HCT116 (cell line): ENCODE measurements at regions not wholly inside any gene's neighbourhood (a gene's known extent, or its start where the extent isn't known, plus 50 kb on each side); places are given as distances from the start of the nearest gene placed in this dataset.

Experiments used
- ATAC-seq: fragments of 200-7000 bp; cut with Tn5 transposase; 2 replicates; pipeline ENCODE4 v1.9.1; 2020; ENCODE audit warnings: mild to moderate bottlenecking, moderate library complexity
- BruUV-seq: library from RNA; stranded (reverse); fragments of 400-500 nt; replicated peaks from 2 replicates; lab custom pipeline; 2021; lab: Mats Ljungman, UMichigan
- CTCF ChIA-PET: fragments of 300-600 bp; sonication (Branson Sonifier 250); formaldehyde crosslinking; loops from one replicate; lab custom pipeline; 2021; ENCODE audit warnings: antibody characterized with exemption; lab: Charles Lee
- POLR2A ChIA-PET: fragments of 300-600, 350-600 bp; sonication (Branson Sonifier 250); formaldehyde crosslinking; loops from one replicate; lab custom pipeline; 2021; ENCODE audit warnings: antibody characterized with exemption; lab: Charles Lee
- RAD21 ChIA-PET, 2 experiments: fragments of 300-600 bp; sonication (Branson Sonifier 250); formaldehyde crosslinking; loops; one replicate each; lab custom pipeline; 2023; ENCODE audit warnings: low total read pairs in 2 of 2; ENCODE audit not compliant: uncharacterized antibody in 2 of 2, unreplicated experiment in 2 of 2, low non-redundant PET in 1 of 2; lab: Charles Lee
- DNase-seq: peaks from one replicate; pipeline ENCODE4 v3.0.0-alpha.2; 2010; ENCODE audit warnings: low read depth, low spot score
- H2AFZ ChIP-seq: fragments of 200-600 bp; shearing (Covaris generic), sonication (generic); 2 replicates; pipeline ENCODE4 v1.6.1; 2017; ENCODE audit warnings: low read depth, mixed run types, mixed read lengths, antibody characterized with exemption, low read length; ENCODE audit not compliant: poor library complexity, severe bottlenecking
- H3K27ac ChIP-seq: 2 replicates; pipeline ENCODE4 v1.5.1; 2012; ENCODE audit warnings: low read depth, low read length
- H3K27me3 ChIP-seq: fragments of 200-600 bp; sonication (generic); 2 replicates; pipeline ENCODE4 v1.6.1; 2016; ENCODE audit warnings: mixed run types, low read length, mixed read lengths; ENCODE audit not compliant: insufficient read depth
- H3K36me3 ChIP-seq, 2 experiments: fragments of 200-500 bp in 1 of 2; fragments of 200-600 bp in 1 of 2; sonication (Bioruptor generic) in 1 of 2; sonication (generic) in 1 of 2; 2 replicates each; pipeline versions ENCODE4 v1.5.1 to v1.6.1; 2014 to 2016; ENCODE audit warnings: low read length in 2 of 2, inconsistent platforms in 1 of 2, mixed read lengths in 1 of 2, mixed run types in 1 of 2; ENCODE audit not compliant: insufficient read depth in 2 of 2, control insufficient read depth in 1 of 2
- H3K4me1 ChIP-seq, 2 experiments: fragments of 200-600 bp in 1 of 2; sonication (generic) in 1 of 2; 2 replicates each; pipeline versions ENCODE4 v1.5.1 to v1.6.1; 2012 to 2017; ENCODE audit warnings: low read length in 2 of 2, inconsistent platforms in 1 of 2, mild to moderate bottlenecking in 1 of 2, mixed read lengths in 1 of 2, mixed run types in 1 of 2, moderate library complexity in 1 of 2; ENCODE audit not compliant: insufficient read depth in 2 of 2, control insufficient read depth in 1 of 2
- H3K4me2 ChIP-seq: fragments of 200-600 bp; sonication (generic); 2 replicates; pipeline ENCODE4 v1.6.1; 2017; ENCODE audit warnings: mixed run types, low read length, mixed read lengths
- H3K4me3 ChIP-seq, 2 experiments: fragments of 200-600 bp in 1 of 2; sonication (generic) in 1 of 2; replicated peaks in 1 of 2; 2 replicates each; pipeline ENCODE4 v1.5.1; 2011 to 2016; ENCODE audit warnings: low read length in 2 of 2, control low read depth in 1 of 2, low read depth in 1 of 2, mild to moderate bottlenecking in 1 of 2, mixed read lengths in 1 of 2, mixed run types in 1 of 2
- H3K79me2 ChIP-seq: fragments of 200-600 bp; sonication (generic); 2 replicates; pipeline ENCODE4 v1.6.1; 2017; ENCODE audit warnings: mild to moderate bottlenecking, mixed run types, low read length, moderate library complexity, mixed read lengths; ENCODE audit not compliant: insufficient read depth
- H3K9ac ChIP-seq: fragments of 200-600 bp; sonication (generic); 2 replicates; pipeline ENCODE4 v1.6.1; 2016; ENCODE audit warnings: low read length, mixed read lengths
- H3K9me2 ChIP-seq: fragments of 200-600 bp; sonication (generic), shearing (Covaris generic); 2 replicates; pipeline ENCODE4 v1.6.1; 2017; ENCODE audit warnings: mixed run types, mild to moderate bottlenecking, moderate library complexity; ENCODE audit not compliant: insufficient read depth
- H3K9me3 ChIP-seq, 2 experiments: fragments of 200-500 bp in 1 of 2; fragments of 200-600 bp in 1 of 2; sonication (Bioruptor generic) in 1 of 2; sonication (generic) in 1 of 2; 2 replicates each; pipeline ENCODE4 v1.6.1; 2014 to 2017; ENCODE audit warnings: low read length in 2 of 2, mixed read lengths in 2 of 2, inconsistent platforms in 1 of 2, low read depth in 1 of 2, mild to moderate bottlenecking in 1 of 2, mixed run types in 1 of 2, moderate library complexity in 1 of 2; ENCODE audit not compliant: control insufficient read depth in 1 of 2, insufficient read depth in 1 of 2
- H4K20me1 ChIP-seq: fragments of 200-600 bp; sonication (generic), shearing (Covaris generic); 2 replicates; pipeline ENCODE4 v1.6.1; 2017; ENCODE audit warnings: mixed run types, mild to moderate bottlenecking, moderate library complexity; ENCODE audit not compliant: insufficient read depth
- CBX3 ChIP-seq: IDR thresholded peaks from 2 replicates; pipeline ENCODE4 v1.6.1; 2012; ENCODE audit warnings: low read depth
- CEBPB ChIP-seq: IDR thresholded peaks from 2 replicates; pipeline ENCODE4 v1.6.1; 2012; ENCODE audit warnings: low read depth
- ELF1 ChIP-seq: IDR thresholded peaks from 2 replicates; pipeline ENCODE4 v1.6.1; 2012; ENCODE audit warnings: low read depth, borderline replicate concordance
- EZH2 ChIP-seq: fragments of 200-600 bp; sonication (generic); IDR thresholded peaks from 2 replicates; pipeline ENCODE4 v1.6.1; 2017; ENCODE audit warnings: antibody characterized with exemption, mixed run types
- EZH2phosphoT487 ChIP-seq: fragments of 200-600 bp; IDR thresholded peaks from 2 replicates; pipeline ENCODE4 v1.6.1; 2018; ENCODE audit warnings: antibody characterized with exemption, borderline replicate concordance
- FOSL1 ChIP-seq: IDR thresholded peaks from 2 replicates; pipeline ENCODE4 v1.6.1; 2012; ENCODE audit warnings: low read depth
- JUND ChIP-seq: IDR thresholded peaks from 2 replicates; pipeline ENCODE4 v1.6.1; 2012
- POLR2A ChIP-seq: IDR thresholded peaks from 2 replicates; pipeline ENCODE4 v1.7.0; 2011; ENCODE audit warnings: borderline replicate concordance; ENCODE audit not compliant: insufficient read depth, insufficient read length; ENCODE audit errors: extremely low read depth
- POLR2AphosphoS5 ChIP-seq: IDR thresholded peaks from 2 replicates; pipeline ENCODE4 v1.6.1; 2011; ENCODE audit warnings: mild to moderate bottlenecking, low read depth, low read length, moderate library complexity
- RAD21 ChIP-seq: IDR thresholded peaks from 2 replicates; pipeline ENCODE4 v1.6.1; 2012; ENCODE audit warnings: low read depth, mild to moderate bottlenecking
- SIN3A ChIP-seq: IDR thresholded peaks from 2 replicates; pipeline ENCODE4 v1.6.1; 2012; ENCODE audit warnings: low read depth
- SP1 ChIP-seq: IDR thresholded peaks from 2 replicates; pipeline ENCODE4 v1.6.1; 2012; ENCODE audit warnings: low read depth
- SRF ChIP-seq: IDR thresholded peaks from 2 replicates; pipeline ENCODE4 v1.6.1; 2012; ENCODE audit warnings: low read depth
- TCF7L2 ChIP-seq: IDR thresholded peaks from 2 replicates; pipeline ENCODE4 v1.7.0; 2011; ENCODE audit warnings: borderline replicate concordance, inconsistent platforms; ENCODE audit not compliant: insufficient read depth, insufficient read length; ENCODE audit errors: extremely low read depth
- YY1 ChIP-seq: IDR thresholded peaks from 2 replicates; pipeline ENCODE4 v1.6.1; 2011; ENCODE audit warnings: low read length, low read depth, moderate library complexity, mild to moderate bottlenecking; ENCODE audit not compliant: insufficient replicate concordance; ENCODE audit errors: extremely low read depth
- ZBTB33 ChIP-seq: IDR thresholded peaks from 2 replicates; pipeline ENCODE4 v1.6.1; 2011; ENCODE audit warnings: mild to moderate bottlenecking, low read length, moderate library complexity; ENCODE audit not compliant: insufficient replicate concordance; ENCODE audit errors: extremely low read depth
- ZFX ChIP-seq: fragments of 450-650 bp; IDR thresholded peaks from 2 replicates; pipeline ENCODE4 v1.6.1; 2017
- ZNF274 ChIP-seq: fragments of 200-500 bp; sonication (Bioruptor generic); IDR thresholded peaks from 2 replicates; pipeline ENCODE4 v1.6.1; 2014; ENCODE audit warnings: mild to moderate bottlenecking, low read depth, low read length, inconsistent platforms
- intact Hi-C: fragments of 100-400 bp; cut with micrococcal nuclease; formaldehyde crosslinking; loops from 2 replicates; pipeline ENCODE4 v1.10.0; 2022
- TF ChIP-seq, protein P1 (sequence below), 3 experiments: fragments of 200-600 bp in 1 of 3; sonication (generic) in 1 of 3; IDR thresholded peaks in 2 of 3; conservative IDR thresholded peaks in 1 of 3; 2 replicates each; pipeline ENCODE4 v1.5.1; 2012 to 2017; ENCODE audit warnings: low read depth in 2 of 3, low read length in 2 of 3, antibody characterized with exemption in 1 of 3, borderline replicate concordance in 1 of 3, control low read depth in 1 of 3, mild to moderate bottlenecking in 1 of 3, mixed read lengths in 1 of 3, mixed run types in 1 of 3, moderate library complexity in 1 of 3; ENCODE audit not compliant: insufficient read depth in 1 of 3
- TF ChIP-seq, protein P2 (sequence below): IDR thresholded peaks from 2 replicates; pipeline ENCODE4 v1.6.1; 2012

- intact Hi-C loops, result no loop called here
- no peak overlapping the region for H3K4me2 ChIP-seq
- CTCF ChIA-PET, result no interaction called here
- RAD21 ChIA-PET, result no interaction called here
- DNase-seq (no peak), ATAC-seq (no peak)
- no peaks in the 10 kb centered on the region for H3K9me3 ChIP-seq
- H4K20me1 ChIP-seq, result no peaks in the 10 kb centered on the region
- peaks cover 0 to 5% of the 10 kb centered on the region in 2 experiments; a peak in 1 of 4 replicates for H3K4me1 ChIP-seq
- no peaks in the 10 kb centered on the region for H3K36me3 ChIP-seq
- no peak overlapping the region for H3K4me3 ChIP-seq
- TF ChIP-seq JUND (no peak), CEBPB (no peak), CBX3 (no peak), EZH2phosphoT487 (no peak), ZBTB33 (no peak), SRF (no peak), FOSL1 (no peak), ZFX (no peak), POLR2A (no peak), POLR2AphosphoS5 (no peak), ELF1 (no peak), TCF7L2 (no peak), SP1 (no peak), RAD21 (no peak), EZH2 (no peak), ZNF274 (no peak), SIN3A (no peak), YY1 (no peak)
- TF ChIP-seq, protein P1, sequence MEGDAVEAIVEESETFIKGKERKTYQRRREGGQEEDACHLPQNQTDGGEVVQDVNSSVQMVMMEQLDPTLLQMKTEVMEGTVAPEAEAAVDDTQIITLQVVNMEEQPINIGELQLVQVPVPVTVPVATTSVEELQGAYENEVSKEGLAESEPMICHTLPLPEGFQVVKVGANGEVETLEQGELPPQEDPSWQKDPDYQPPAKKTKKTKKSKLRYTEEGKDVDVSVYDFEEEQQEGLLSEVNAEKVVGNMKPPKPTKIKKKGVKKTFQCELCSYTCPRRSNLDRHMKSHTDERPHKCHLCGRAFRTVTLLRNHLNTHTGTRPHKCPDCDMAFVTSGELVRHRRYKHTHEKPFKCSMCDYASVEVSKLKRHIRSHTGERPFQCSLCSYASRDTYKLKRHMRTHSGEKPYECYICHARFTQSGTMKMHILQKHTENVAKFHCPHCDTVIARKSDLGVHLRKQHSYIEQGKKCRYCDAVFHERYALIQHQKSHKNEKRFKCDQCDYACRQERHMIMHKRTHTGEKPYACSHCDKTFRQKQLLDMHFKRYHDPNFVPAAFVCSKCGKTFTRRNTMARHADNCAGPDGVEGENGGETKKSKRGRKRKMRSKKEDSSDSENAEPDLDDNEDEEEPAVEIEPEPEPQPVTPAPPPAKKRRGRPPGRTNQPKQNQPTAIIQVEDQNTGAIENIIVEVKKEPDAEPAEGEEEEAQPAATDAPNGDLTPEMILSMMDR (IDR thresholded peaks at IDR 0.05 in 2 of 3, conservative IDR thresholded peaks at IDR 0.05 in 1 of 3; ENCODE audit: borderline replicate concordance in 1 of 3, insufficient read depth in 1 of 3, low read depth in 2 of 3, low read length in 2 of 3), result no peak
- TF ChIP-seq, protein P2, sequence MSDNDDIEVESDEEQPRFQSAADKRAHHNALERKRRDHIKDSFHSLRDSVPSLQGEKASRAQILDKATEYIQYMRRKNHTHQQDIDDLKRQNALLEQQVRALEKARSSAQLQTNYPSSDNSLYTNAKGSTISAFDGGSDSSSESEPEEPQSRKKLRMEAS, result no peak
- H3K9ac ChIP-seq, result no peak overlapping the region
- no peaks in the 10 kb centered on the region for H3K27me3 ChIP-seq
- POLR2A ChIA-PET, result no interaction called here
- no TSS peak for BruUV-seq
- no peaks in the 10 kb centered on the region; the same call in 1 of the 2 replicates for H3K9me2 ChIP-seq
- no peak overlapping the region for H2AFZ ChIP-seq
- H3K27ac ChIP-seq, result no peak overlapping the region
- H3K79me2 ChIP-seq, result no peaks in the 10 kb centered on the region
These were observed 112.1 kb downstream of the NUDT12 start for GRCh38 chr5:103450333-103451061.
